ENCODE measurements at regions not wholly inside any gene's neighbourhood (a gene's known extent, or its start where the extent isn't known, plus 50 kb on each side); places are given as distances from the start of the nearest gene placed in this dataset.
A peak's percentile ranks its signal among the peaks of the same experiment; 100 is the strongest.

DNA sequence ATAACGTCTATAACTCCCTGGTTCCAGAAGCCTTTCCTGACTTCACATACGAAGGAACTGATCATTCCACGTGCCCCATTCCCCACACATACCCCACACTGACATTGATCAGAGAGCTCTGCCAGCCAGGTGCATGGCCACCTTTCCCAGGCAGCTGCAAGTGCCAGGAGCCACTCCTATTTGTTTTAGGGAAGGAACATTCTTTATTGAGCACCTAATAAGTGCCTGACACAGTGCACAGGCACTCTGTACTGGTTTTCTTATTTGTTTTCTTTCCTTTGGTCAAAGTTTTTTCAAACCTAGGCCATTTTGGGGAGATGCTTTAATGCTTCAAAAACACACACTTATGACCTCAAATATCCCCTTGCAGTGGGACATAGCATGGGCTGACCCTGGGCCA lies 50.0 kb downstream of the PITPNM2 start:
- no peak for DNase-seq
- H3K4me1 Mint-ChIP-seq (ENCODE audit: low read depth): peaks cover 24% of the 10 kb centered on the region
- H3K27me3 Mint-ChIP-seq (ENCODE audit: low read depth): no peaks in the 10 kb centered on the region

DNA sequence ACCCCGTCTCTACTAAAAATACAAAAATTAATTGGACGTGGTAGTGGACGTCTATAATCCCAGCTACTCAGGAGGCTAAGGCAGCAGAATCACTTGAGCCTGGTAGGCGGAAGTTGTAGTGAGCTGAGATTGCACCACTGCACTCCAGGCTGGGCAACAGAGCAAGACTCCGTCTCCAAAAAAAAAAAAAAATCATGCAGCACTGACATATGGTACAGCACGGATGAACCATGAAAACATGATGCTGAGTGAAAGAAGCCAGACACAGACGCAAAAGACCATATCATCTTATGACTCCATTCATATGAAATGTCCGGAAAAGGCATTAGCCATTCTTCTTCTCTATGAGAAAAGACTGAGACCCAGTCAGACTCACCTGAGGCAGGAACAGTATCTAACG lies 50.4 kb downstream of the PITPNM2 start:
- peaks cover 20% of the 10 kb centered on the region for H3K4me1 Mint-ChIP-seq (ENCODE audit: low read depth)
- no peak for DNase-seq
- no peaks in the 10 kb centered on the region for H3K27me3 Mint-ChIP-seq (ENCODE audit: low read depth)
- no peaks in the 10 kb centered on the region for H3K9me3 Mint-ChIP-seq
- no peaks in the 10 kb centered on the region for H3K36me3 Mint-ChIP-seq (ENCODE audit: insufficient read depth)
- ATAC-seq: no peak
- no peak overlapping the region for H3K4me3 Mint-ChIP-seq

More for the DNA sequence above, 50.0 kb downstream of the PITPNM2 start:
- no peaks in the 10 kb centered on the region for H3K36me3 Mint-ChIP-seq (ENCODE audit: insufficient read depth)
- no peaks in the 10 kb centered on the region for H3K9me3 Mint-ChIP-seq
- ATAC-seq: no peak
- no peak overlapping the region for H3K4me3 Mint-ChIP-seq

DNA sequence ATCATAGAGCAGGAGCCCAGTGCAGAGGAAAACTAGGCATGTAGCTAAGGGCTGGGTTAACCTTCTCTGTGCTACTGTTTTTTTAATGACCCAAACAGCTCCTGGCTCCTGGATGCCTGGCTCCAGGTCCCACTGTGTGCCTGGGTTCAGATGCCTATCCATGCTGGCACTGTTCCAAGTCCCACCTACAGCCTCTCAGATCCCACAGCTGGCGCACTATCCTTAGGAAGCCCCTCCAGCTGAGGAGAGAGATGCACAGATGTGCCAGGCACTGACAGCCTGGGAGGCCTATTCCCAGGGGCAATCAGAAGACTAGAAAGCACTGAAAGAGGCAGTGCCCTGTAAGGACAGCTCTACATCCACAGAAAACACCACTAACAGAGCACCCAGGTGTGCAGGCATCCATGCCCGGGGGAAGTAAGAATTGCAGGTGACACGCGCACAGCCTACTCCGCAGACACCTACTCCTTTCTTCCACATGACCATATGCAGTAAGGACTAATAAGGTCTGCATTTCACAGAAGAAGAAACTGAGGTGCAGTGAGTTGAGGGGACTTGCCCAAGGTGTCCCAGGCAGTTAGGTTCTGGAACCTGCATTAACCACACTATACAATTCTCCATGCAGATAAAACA lies 51.2 kb downstream of the PITPNM2 start:
- DNase-seq (no peak), ATAC-seq (no peak)
- Mint-ChIP-seq H3K27me3 (ENCODE audit: low read depth) (no peaks in the 10 kb centered on the region), H3K4me3 (no peak overlapping the region), H3K36me3 (ENCODE audit: insufficient read depth) (no peaks in the 10 kb centered on the region), H3K9me3 (no peaks in the 10 kb centered on the region), H3K4me1 (ENCODE audit: low read depth) (peaks cover 12% of the 10 kb centered on the region)

DNA sequence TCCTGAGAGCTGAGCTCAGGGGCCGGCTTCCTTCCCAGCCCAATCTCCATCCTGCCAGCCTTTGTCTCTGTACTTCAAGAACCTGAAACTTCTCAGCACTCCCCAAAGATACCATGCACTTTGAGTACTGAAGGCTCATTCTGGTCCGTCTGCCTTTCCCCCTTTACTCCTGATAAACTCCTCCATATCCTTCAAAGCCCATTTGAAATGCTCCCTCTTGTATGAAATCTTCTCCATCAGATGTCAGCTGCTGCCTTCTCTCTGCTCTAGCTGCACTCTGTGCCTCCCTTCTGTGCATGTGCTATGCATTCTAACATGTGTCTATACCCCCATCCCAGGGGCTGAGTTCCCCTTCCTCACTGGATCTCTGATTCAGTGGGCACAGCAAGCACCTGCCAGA lies 52.1 kb downstream of the PITPNM2 start:
- H3K27me3 Mint-ChIP-seq (ENCODE audit: low read depth): no peaks in the 10 kb centered on the region
- no peak for ATAC-seq
- no peak overlapping the region for H3K4me3 Mint-ChIP-seq

DNA sequence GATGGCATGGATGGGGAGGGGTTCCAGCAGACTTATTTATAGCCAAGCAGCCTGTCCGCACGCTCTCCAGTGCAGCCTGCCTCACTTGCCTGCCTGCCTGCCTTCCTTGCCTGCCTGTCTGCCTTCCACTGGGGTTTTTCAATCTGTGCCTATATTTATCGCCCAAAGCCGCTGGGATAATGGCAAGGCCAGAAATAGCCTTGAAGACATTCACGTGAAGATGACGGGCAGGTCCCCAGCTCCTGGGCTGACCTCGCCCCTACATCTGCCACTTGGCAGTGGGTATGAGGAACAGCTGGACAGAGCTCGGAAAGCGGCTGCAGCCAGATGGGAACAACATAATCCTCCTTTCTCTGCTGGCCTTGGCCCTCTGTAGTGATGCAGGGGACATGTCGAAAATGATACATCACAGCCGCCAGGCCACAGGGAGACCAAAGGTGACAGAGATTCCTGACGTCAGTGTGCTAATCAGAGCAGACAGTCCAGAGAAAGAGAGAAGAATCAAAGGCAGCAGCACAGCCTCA lies 53.3 kb downstream of the PITPNM2 start:
- H3K4me3 Mint-ChIP-seq: no peak overlapping the region
- no peak for DNase-seq
- no peaks in the 10 kb centered on the region for H3K36me3 Mint-ChIP-seq (ENCODE audit: insufficient read depth)
- ATAC-seq: no peak
- H3K4me1 Mint-ChIP-seq (ENCODE audit: low read depth): peaks cover 8% of the 10 kb centered on the region
- no peaks in the 10 kb centered on the region for H3K27me3 Mint-ChIP-seq (ENCODE audit: low read depth)
- no peaks in the 10 kb centered on the region for H3K9me3 Mint-ChIP-seq

More for the DNA sequence above, 52.1 kb downstream of the PITPNM2 start:
- no peaks in the 10 kb centered on the region for H3K36me3 Mint-ChIP-seq (ENCODE audit: insufficient read depth)
- DNase-seq: no peak
- H3K4me1 Mint-ChIP-seq (ENCODE audit: low read depth): peaks cover 10% of the 10 kb centered on the region
- H3K9me3 Mint-ChIP-seq: no peaks in the 10 kb centered on the region

DNA sequence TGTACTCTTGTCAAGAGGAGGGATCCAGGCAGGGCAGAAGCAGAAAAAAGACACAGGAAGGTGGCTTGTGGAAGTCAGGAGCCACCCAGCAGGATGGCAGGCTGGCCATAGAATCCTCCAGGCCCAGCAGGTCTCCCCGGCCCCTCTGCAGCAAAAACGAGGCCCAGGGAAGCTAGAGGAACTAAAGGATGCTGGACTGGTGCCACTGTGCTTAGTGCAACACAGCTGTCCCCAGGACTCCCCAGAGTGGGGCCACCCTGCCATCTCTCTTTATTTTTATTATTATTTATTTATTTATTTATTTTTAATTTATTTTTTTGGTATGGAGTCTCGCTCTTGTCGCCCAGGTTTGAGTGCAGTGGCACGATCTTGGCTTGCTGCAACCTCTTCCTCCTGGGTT lies 54.1 kb downstream of the PITPNM2 start:
- Mint-ChIP-seq H3K4me3 (no peak overlapping the region), H3K27me3 (ENCODE audit: low read depth) (no peaks in the 10 kb centered on the region), H3K4me1 (ENCODE audit: low read depth) (peaks cover 3% of the 10 kb centered on the region), H3K9me3 (no peaks in the 10 kb centered on the region), H3K36me3 (ENCODE audit: insufficient read depth) (no peaks in the 10 kb centered on the region)
- DNase-seq (no peak), ATAC-seq (no peak)

DNA sequence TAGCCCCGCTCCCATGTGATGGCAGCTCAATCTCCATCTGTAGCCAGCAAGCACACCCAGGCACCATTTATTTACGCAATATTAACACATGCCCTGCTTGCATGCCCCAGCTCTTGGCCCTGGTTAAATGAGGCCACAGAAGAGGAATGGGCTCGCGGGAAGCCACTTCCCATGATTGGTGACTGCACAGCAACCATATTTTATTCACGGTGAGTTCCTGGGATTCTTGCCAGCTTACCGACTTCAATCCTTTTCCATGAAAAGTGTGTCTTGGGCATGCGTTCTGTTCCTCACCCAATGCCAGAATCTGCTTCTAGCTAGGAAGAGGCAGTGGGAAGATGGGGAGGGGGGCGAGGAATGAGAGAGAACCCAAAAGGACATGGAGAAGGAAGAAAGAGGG lies 54.7 kb downstream of the PITPNM2 start:
- ATAC-seq (no peak), DNase-seq (no peak)
- Mint-ChIP-seq H3K9me3 (no peaks in the 10 kb centered on the region), H3K4me1 (ENCODE audit: low read depth) (peaks cover 3% of the 10 kb centered on the region), H3K4me3 (no peak overlapping the region), H3K27me3 (ENCODE audit: low read depth) (no peaks in the 10 kb centered on the region), H3K36me3 (ENCODE audit: insufficient read depth) (no peaks in the 10 kb centered on the region)

DNA sequence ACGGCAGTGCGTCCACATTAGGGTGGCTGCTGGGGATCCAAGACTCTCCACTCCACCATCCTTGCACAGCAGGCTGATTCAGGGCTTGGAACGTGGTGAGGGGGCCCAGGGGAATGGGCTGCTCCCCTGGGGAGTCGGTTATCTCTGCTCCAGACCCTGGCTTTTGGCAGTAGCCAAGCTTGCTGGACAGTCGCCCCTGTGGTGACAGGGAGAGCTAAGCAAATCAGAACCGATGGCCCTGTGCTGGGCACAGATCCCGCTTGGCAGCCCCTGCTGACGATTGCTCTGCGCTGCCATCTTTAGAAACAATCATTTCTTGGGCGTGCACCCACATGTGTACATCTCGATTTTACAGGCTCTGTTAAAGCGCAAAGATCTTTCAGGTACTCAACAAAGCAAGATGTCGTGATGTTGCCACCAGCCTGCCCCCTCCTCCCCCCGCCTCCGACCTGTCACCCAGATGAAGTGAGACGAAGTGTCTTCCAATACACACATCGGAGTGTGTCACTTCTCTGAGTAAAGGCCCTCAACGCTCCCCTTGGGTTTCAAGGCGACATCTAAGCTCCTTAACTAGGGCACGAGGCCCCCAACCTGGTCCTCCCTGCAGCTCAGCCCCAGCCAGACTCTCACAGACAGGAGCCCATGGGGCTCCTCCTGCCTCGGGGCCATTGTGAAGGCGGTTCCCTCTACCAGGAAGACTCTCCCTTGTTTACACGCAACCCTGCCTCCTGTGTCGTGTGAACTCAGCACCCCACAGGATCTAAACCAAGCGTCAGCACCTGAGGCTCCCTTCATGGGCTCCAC lies 55.6 kb downstream of the PITPNM2 start:
- peaks cover 5% of the 10 kb centered on the region for H3K4me1 Mint-ChIP-seq (ENCODE audit: low read depth)
- H3K27me3 Mint-ChIP-seq (ENCODE audit: low read depth): no peaks in the 10 kb centered on the region
- H3K4me3 Mint-ChIP-seq: no peak overlapping the region
- no peaks in the 10 kb centered on the region for H3K36me3 Mint-ChIP-seq (ENCODE audit: insufficient read depth)
- H3K9me3 Mint-ChIP-seq: no peaks in the 10 kb centered on the region
- ATAC-seq (no peak), DNase-seq (no peak)

DNA sequence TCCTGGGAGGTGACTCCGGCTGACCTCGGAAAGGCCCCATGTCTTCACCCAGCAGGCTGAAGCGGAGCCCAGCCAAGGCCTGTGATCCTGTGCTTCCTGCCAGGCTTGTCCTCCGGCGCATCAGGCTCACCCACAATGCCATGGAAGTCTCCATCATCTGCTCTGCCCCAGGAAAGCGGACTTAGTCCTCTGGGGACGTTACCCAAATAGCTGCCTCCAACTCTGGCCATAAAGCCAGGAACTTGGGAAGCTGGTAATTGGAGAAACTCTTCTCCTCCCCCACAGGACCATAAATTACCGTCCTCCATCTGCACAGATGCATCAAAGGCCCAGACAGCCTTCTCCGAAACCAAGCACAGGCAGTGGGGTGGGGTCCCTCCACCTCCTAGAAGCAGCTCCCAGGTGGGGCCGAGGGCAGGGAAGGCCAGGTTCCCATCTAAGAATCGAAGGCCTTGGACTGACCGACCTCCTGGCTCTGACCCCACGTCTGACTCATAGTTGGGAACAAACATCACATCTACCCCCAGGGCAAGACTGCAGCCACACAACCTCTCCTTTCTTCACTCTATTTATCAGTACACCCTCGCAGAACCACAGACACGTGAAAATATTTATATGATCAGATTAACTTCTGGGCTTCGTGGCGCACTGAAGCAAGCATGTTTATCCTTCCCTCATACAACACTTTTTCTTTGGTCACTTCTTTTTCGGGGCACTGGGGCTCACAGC lies 56.4 kb downstream of the PITPNM2 start:
- Mint-ChIP-seq H3K4me3 (no peak overlapping the region), H3K27me3 (ENCODE audit: low read depth) (no peaks in the 10 kb centered on the region), H3K36me3 (ENCODE audit: insufficient read depth) (peaks cover 2% of the 10 kb centered on the region), H3K9me3 (no peaks in the 10 kb centered on the region), H3K4me1 (ENCODE audit: low read depth) (peaks cover 7% of the 10 kb centered on the region)
- DNase-seq (no peak), ATAC-seq (no peak)

DNA sequence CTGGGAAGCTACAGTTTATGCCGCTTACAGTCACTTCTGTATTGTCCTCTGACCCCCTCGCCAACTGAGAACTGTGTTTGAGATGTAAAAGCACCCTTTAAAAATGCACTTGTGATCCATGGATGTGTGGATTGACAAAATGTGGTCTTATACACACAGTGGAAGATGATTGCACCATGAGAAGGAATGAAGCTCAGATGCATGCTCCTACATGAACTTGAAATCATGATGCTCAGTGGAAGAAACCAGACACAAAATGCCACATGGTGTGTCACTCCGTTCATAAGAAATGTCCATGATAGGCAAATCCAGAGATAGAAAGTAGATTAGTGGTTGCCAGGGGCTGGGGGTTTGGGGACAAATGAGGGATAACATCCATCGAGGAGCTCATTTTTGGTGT lies 58.0 kb downstream of the PITPNM2 start:
- no peaks in the 10 kb centered on the region for H3K9me3 Mint-ChIP-seq
- no peaks in the 10 kb centered on the region for H3K27me3 Mint-ChIP-seq (ENCODE audit: low read depth)
- H3K4me1 Mint-ChIP-seq (ENCODE audit: low read depth): peaks cover 10% of the 10 kb centered on the region
- no peak for ATAC-seq
- DNase-seq: no peak
- no peak overlapping the region for H3K4me3 Mint-ChIP-seq
- H3K36me3 Mint-ChIP-seq (ENCODE audit: insufficient read depth): peaks cover 3% of the 10 kb centered on the region

DNA sequence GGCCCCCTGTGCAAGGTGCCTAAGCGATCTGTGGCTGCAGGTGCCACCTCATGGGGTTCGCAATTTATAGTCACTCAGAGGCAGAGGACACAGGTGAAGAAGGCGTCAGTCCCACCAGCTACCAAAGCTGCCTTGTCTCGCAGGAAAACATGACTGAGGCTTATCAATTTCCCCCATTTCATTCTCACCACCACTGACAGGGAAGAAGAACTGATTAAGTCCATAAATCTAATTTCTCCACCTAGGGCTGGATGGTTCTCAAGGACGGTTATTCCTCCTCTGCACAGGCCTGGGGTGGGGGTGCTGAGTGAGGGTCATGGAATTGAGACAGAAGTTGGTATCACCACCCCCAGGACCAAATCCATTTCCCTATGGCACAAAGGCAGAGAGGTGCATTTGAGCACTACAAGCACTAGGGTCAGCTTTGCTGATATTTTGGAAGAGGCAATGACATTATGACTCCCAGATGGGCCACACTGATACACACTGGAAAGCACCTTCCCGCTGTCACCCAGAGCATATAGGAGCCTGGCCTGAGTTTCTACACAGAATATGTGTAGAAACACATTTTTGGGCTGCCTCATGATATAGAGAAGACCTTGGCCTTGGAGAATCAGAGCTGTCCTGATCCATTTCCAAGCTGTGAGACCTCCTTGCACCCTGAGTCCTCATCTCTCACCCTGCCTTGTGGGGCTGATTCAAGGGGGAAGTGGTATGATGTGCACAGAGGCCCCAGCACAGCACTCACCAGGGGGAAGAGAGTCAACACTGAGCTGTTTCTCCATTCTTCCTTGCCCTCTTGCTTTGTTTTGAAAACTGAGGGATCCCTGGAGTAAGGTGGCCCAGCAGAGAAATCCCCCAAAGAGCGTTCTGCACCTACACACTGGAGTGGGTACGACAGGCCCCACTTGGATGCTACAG lies 59.4 kb downstream of the PITPNM2 start:
- H3K4me1 Mint-ChIP-seq (ENCODE audit: low read depth): peaks cover 11% of the 10 kb centered on the region
- H3K36me3 Mint-ChIP-seq (ENCODE audit: insufficient read depth): peaks cover 3% of the 10 kb centered on the region
- H3K9me3 Mint-ChIP-seq: no peaks in the 10 kb centered on the region
- no peaks in the 10 kb centered on the region for H3K27me3 Mint-ChIP-seq (ENCODE audit: low read depth)
- ATAC-seq (no peak), DNase-seq (no peak)
- no peak overlapping the region for H3K4me3 Mint-ChIP-seq

DNA sequence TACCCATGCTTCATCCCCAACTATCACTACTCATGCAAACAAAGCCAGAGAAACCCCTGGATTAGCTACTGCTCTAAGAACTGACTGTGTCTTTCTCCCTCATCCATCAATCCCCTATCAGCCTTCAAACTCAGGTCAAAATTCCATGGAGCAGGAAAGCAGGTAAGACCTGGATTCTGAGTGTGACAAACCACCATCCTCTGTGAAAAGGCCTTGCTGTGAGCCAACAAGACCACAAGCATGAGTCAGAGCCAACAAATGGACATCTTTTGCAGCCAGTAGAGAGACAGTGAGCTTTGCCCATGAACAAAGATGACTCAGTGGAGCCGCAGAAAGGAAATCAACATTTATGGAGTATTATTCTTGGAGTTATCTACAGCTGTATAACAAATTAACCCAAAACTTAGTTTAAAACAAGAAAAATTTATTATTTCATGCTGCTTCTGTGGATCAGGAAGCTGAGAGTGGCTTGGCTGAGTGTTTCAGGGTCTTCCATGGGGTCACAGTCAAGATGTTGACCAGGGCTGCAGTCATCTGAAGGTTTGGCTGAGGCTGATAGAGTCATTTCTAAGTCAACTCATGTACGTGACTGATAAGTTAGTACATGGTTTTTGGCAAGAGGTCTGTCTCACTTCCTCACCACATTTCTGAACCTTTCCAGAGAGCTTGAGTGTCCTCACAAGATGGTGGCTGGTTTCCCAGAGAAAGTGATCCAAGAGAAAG lies 61.1 kb downstream of the PITPNM2 start:
- no peak for DNase-seq
- peak; percentile 32 to 48 for ATAC-seq
- peaks cover 3% of the 10 kb centered on the region for H3K36me3 Mint-ChIP-seq (ENCODE audit: insufficient read depth)
- H3K27me3 Mint-ChIP-seq (ENCODE audit: low read depth): no peaks in the 10 kb centered on the region
- H3K4me1 Mint-ChIP-seq (ENCODE audit: low read depth): peaks cover 17% of the 10 kb centered on the region
- no peak overlapping the region for H3K4me3 Mint-ChIP-seq
- H3K9me3 Mint-ChIP-seq: no peaks in the 10 kb centered on the region

DNA sequence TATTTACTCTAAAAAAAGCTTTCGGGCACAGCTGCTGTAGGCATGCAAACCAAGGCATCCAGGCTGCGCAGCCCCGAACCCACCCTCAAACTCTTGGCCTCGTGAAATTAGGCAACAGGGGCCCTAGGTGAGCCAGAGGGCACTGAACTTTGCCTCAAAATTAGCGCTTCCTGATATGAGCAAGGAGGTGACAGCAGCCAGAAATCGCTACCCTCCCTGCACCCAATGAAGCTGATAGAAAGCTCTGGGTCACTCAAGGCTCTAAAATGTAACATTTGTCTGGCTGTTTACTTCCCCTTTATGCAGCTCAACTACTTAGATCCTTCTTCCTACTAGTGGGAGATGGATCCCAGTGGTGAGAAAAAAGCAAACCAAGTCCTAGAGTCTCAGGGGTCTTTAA lies 61.8 kb downstream of the PITPNM2 start:
- Mint-ChIP-seq H3K27me3 (ENCODE audit: low read depth) (no peaks in the 10 kb centered on the region), H3K4me3 (no peak overlapping the region), H3K4me1 (ENCODE audit: low read depth) (peaks cover 17% of the 10 kb centered on the region), H3K9me3 (no peaks in the 10 kb centered on the region), H3K36me3 (ENCODE audit: insufficient read depth) (peaks cover 3% of the 10 kb centered on the region)
- DNase-seq (no peak), ATAC-seq (no peak)

Data from activated T-cell treated with anti-CD3 and anti-CD28 coated beads, Interleukin-2, amount 50 U/mL, for 4 hours (primary cell).